H1 (cell line): ENCODE measurements at regions not wholly inside any gene's neighbourhood (a gene's known extent, or its start where the extent isn't known, plus 50 kb on each side); places are given as distances from the start of the nearest gene placed in this dataset.

Experiments used
- BACH1 ChIP-seq: IDR thresholded peaks from 2 replicates; pipeline ENCODE4 v1.6.1; 2012; ENCODE audit warnings: low read length, improper control_type of control experiment
- CBX5 ChIP-seq: fragments of 300-800, 300-1000 bp; sonication (generic); IDR thresholded peaks from 2 replicates; pipeline ENCODE4 v1.7.1; 2016; ENCODE audit warnings: antibody characterized with exemption, low read length, low read depth
- CTCF ChIP-seq, 3 experiments: IDR thresholded peaks; 1 replicate in 2 of 3; 2 replicates in 1 of 3; pipeline versions ENCODE4 v1.5.1 to v1.6.1; 2011; ENCODE audit warnings: low read length in 3 of 3, mild to moderate bottlenecking in 3 of 3, inconsistent platforms in 2 of 3, low read depth in 1 of 3, moderate library complexity in 1 of 3; ENCODE audit not compliant: insufficient read depth in 1 of 3; ENCODE audit errors: control extremely low read depth in 1 of 3
- EGR1 ChIP-seq: IDR thresholded peaks from 2 replicates; pipeline ENCODE4 v1.6.1; 2011; ENCODE audit warnings: low read depth, low read length, borderline replicate concordance
- EP300 ChIP-seq, 2 experiments: IDR thresholded peaks; 1 replicate in 1 of 2; 2 replicates in 1 of 2; pipeline ENCODE4 v1.6.1; 2011 to 2012; ENCODE audit warnings: low read depth in 2 of 2, low read length in 2 of 2, mild to moderate bottlenecking in 2 of 2, borderline replicate concordance in 1 of 2, inconsistent platforms in 1 of 2, moderate library complexity in 1 of 2
- KDM5A ChIP-seq: fragments of 200-600 bp; IDR thresholded peaks from 2 replicates; pipeline ENCODE4 v1.7.1; 2012; ENCODE audit warnings: mild to moderate bottlenecking, low read length, inconsistent platforms, mixed read lengths
- ZNF274 ChIP-seq: IDR thresholded peaks from 2 replicates; pipeline ENCODE4 v1.7.0; 2012; ENCODE audit warnings: low read length, borderline replicate concordance; ENCODE audit errors: extremely low read depth
- TF ChIP-seq, protein P1 (sequence below): fragments of 300-600 bp; sonication (generic); IDR thresholded peaks from 2 replicates; pipeline ENCODE4 v1.7.1; 2012; ENCODE audit warnings: low read length, moderate library complexity, mild to moderate bottlenecking, inconsistent platforms; ENCODE audit not compliant: insufficient replicate concordance
- TF ChIP-seq, protein P2 (sequence below): IDR thresholded peaks from 2 replicates; pipeline ENCODE4 v1.6.1; 2011; ENCODE audit warnings: low read depth, mild to moderate bottlenecking, low read length; ENCODE audit not compliant: insufficient read depth

- TF ChIP-seq, protein P1, sequence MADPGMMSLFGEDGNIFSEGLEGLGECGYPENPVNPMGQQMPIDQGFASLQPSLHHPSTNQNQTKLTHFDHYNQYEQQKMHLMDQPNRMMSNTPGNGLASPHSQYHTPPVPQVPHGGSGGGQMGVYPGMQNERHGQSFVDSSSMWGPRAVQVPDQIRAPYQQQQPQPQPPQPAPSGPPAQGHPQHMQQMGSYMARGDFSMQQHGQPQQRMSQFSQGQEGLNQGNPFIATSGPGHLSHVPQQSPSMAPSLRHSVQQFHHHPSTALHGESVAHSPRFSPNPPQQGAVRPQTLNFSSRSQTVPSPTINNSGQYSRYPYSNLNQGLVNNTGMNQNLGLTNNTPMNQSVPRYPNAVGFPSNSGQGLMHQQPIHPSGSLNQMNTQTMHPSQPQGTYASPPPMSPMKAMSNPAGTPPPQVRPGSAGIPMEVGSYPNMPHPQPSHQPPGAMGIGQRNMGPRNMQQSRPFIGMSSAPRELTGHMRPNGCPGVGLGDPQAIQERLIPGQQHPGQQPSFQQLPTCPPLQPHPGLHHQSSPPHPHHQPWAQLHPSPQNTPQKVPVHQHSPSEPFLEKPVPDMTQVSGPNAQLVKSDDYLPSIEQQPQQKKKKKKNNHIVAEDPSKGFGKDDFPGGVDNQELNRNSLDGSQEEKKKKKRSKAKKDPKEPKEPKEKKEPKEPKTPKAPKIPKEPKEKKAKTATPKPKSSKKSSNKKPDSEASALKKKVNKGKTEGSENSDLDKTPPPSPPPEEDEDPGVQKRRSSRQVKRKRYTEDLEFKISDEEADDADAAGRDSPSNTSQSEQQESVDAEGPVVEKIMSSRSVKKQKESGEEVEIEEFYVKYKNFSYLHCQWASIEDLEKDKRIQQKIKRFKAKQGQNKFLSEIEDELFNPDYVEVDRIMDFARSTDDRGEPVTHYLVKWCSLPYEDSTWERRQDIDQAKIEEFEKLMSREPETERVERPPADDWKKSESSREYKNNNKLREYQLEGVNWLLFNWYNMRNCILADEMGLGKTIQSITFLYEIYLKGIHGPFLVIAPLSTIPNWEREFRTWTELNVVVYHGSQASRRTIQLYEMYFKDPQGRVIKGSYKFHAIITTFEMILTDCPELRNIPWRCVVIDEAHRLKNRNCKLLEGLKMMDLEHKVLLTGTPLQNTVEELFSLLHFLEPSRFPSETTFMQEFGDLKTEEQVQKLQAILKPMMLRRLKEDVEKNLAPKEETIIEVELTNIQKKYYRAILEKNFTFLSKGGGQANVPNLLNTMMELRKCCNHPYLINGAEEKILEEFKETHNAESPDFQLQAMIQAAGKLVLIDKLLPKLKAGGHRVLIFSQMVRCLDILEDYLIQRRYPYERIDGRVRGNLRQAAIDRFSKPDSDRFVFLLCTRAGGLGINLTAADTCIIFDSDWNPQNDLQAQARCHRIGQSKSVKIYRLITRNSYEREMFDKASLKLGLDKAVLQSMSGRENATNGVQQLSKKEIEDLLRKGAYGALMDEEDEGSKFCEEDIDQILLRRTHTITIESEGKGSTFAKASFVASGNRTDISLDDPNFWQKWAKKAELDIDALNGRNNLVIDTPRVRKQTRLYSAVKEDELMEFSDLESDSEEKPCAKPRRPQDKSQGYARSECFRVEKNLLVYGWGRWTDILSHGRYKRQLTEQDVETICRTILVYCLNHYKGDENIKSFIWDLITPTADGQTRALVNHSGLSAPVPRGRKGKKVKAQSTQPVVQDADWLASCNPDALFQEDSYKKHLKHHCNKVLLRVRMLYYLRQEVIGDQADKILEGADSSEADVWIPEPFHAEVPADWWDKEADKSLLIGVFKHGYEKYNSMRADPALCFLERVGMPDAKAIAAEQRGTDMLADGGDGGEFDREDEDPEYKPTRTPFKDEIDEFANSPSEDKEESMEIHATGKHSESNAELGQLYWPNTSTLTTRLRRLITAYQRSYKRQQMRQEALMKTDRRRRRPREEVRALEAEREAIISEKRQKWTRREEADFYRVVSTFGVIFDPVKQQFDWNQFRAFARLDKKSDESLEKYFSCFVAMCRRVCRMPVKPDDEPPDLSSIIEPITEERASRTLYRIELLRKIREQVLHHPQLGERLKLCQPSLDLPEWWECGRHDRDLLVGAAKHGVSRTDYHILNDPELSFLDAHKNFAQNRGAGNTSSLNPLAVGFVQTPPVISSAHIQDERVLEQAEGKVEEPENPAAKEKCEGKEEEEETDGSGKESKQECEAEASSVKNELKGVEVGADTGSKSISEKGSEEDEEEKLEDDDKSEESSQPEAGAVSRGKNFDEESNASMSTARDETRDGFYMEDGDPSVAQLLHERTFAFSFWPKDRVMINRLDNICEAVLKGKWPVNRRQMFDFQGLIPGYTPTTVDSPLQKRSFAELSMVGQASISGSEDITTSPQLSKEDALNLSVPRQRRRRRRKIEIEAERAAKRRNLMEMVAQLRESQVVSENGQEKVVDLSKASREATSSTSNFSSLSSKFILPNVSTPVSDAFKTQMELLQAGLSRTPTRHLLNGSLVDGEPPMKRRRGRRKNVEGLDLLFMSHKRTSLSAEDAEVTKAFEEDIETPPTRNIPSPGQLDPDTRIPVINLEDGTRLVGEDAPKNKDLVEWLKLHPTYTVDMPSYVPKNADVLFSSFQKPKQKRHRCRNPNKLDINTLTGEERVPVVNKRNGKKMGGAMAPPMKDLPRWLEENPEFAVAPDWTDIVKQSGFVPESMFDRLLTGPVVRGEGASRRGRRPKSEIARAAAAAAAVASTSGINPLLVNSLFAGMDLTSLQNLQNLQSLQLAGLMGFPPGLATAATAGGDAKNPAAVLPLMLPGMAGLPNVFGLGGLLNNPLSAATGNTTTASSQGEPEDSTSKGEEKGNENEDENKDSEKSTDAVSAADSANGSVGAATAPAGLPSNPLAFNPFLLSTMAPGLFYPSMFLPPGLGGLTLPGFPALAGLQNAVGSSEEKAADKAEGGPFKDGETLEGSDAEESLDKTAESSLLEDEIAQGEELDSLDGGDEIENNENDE, result no peak
- no peak for TF ChIP-seq EP300 (IDR thresholded peaks at IDR 0.05; ENCODE audit: borderline replicate concordance in 1 of 2, low read depth in 2 of 2, low read length in 2 of 2)
- TF ChIP-seq CBX5, result no peak
- no peak for TF ChIP-seq KDM5A
- no peak for TF ChIP-seq ZNF274
- TF ChIP-seq, protein P2, sequence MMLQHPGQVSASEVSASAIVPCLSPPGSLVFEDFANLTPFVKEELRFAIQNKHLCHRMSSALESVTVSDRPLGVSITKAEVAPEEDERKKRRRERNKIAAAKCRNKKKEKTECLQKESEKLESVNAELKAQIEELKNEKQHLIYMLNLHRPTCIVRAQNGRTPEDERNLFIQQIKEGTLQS, result no peak
- no peak for TF ChIP-seq EGR1
- no peak for TF ChIP-seq BACH1
- TF ChIP-seq CTCF (IDR thresholded peaks at IDR 0.05; ENCODE audit: control extremely low read depth in 1 of 3, insufficient read depth in 1 of 3, low read depth in 1 of 3, low read length in 3 of 3), result no peak
Measured at GRCh38 chr16:51629576-51629975, 478.5 kb upstream of the SALL1 start (continued).
